ENCODE measurements at regions not wholly inside any gene's neighbourhood (a gene's known extent, or its start where the extent isn't known, plus 50 kb on each side); places are given as distances from the start of the nearest gene placed in this dataset.

DNA sequence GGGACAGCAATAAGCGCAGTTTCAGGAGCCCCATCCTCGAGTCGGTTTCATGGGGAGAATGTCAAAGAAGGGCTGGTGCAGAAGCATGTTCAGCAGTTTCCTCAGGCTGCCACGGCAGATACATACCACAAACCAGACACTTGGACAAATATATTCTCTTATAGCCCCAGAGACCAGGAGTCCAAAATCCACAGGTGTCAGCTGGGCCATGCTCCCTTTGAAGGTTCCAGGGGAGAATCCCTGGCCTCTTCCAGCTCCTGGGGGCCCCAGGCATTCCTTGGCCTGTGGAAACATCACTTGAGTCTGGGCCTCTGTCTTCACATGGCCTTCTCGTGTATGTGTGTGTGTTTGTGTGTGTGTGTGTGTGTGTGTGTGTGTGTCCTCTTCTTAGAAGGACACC lies 164.1 kb downstream of the UQCRFS1 start:
- WGBS, 3 donors, result 67 to 68% (median 68%) methylated on average over 5 of the region's 5 CpGs
- ATAC-seq, result no peak
- no peaks in the 10 kb centered on the region for H3K4me1 ChIP-seq

GRCh38 chr19:29045679-29046254 lies 167.2 kb downstream of the UQCRFS1 start:
- Histone ChIP-seq H3K9me3 (no peaks in the 10 kb centered on the region), H3K36me3 (ENCODE audit: insufficient read depth in 1 of 2, low read depth in 1 of 2) (no peaks in the 10 kb centered on the region), H3K27me3 (ENCODE audit: insufficient read depth in 3 of 3, low read length in 2 of 3) (peaks cover 0 to 6% (median 2%) of the 10 kb centered on the region in 3 donors), H3K4me3 (no peak overlapping the region), H3K27ac (no peak overlapping the region), H3K4me1 (no peaks in the 10 kb centered on the region)
- no peak for ATAC-seq
- WGBS, 3 donors, result 57 to 67% (median 63%) methylated on average over 7 of the region's 7 CpGs
- intact Hi-C loops (cut with DNase I), result no loop called here
- DNase-seq, result no peak
- no peak for TF ChIP-seq CTCF (IDR thresholded peaks at IDR 0.05)

More for the DNA sequence above, 164.1 kb downstream of the UQCRFS1 start:
- Histone ChIP-seq H3K27ac (no peak overlapping the region), H3K9me3 (no peaks in the 10 kb centered on the region), H3K36me3 (ENCODE audit: insufficient read depth in 1 of 2, low read depth in 1 of 2) (no peaks in the 10 kb centered on the region), H3K4me3 (no peak overlapping the region), H3K27me3 (ENCODE audit: insufficient read depth in 3 of 3, low read length in 2 of 3) (peaks cover 0 to 2% (median 0%) of the 10 kb centered on the region in 3 donors)
- intact Hi-C loops (cut with DNase I), result no loop called here
- no peak for DNase-seq
- no peak for TF ChIP-seq CTCF (IDR thresholded peaks at IDR 0.05)

- TF ChIP-seq CTCF (IDR thresholded peaks at IDR 0.05), result no peak
- intact Hi-C loops (cut with DNase I), result no loop called here
- ATAC-seq (no peak), DNase-seq (no peak)
- Histone ChIP-seq H3K4me1 (no peaks in the 10 kb centered on the region), H3K27me3 (ENCODE audit: insufficient read depth in 3 of 3, low read length in 2 of 3) (peaks cover 0 to 10% (median 5%) of the 10 kb centered on the region in 3 donors), H3K4me3 (no peak overlapping the region), H3K9me3 (no peaks in the 10 kb centered on the region), H3K27ac (no peak overlapping the region), H3K36me3 (ENCODE audit: insufficient read depth in 1 of 2, low read depth in 1 of 2) (no peaks in the 10 kb centered on the region)
- 81 to 83% (median 82%) methylated on average over 5 of the region's 5 CpGs for WGBS, 3 donors
Measured at GRCh38 chr19:29044037-29044436, 168.9 kb downstream of the UQCRFS1 start.

- H3K9me3 ChIP-seq, result no peaks in the 10 kb centered on the region
- no peaks in the 10 kb centered on the region for H3K36me3 ChIP-seq (ENCODE audit: insufficient read depth in 1 of 2, low read depth in 1 of 2)
- no peak for ATAC-seq
- no peak overlapping the region for H3K4me3 ChIP-seq
- H3K27me3 ChIP-seq (ENCODE audit: insufficient read depth in 3 of 3, low read length in 2 of 3), result peaks cover 0 to 16% (median 5%) of the 10 kb centered on the region in 3 donors
- WGBS, 3 donors, result 81 to 83% (median 83%) methylated on average over 2 of the region's 2 CpGs
- no peak for TF ChIP-seq CTCF (IDR thresholded peaks at IDR 0.05)
- DNase-seq, result no peak
- intact Hi-C loops (cut with DNase I), result no loop called here
- no peak overlapping the region for H3K27ac ChIP-seq
- H3K4me1 ChIP-seq, result no peaks in the 10 kb centered on the region
Measured at GRCh38 chr19:29042450-29042849, 170.5 kb downstream of the UQCRFS1 start.

DNA sequence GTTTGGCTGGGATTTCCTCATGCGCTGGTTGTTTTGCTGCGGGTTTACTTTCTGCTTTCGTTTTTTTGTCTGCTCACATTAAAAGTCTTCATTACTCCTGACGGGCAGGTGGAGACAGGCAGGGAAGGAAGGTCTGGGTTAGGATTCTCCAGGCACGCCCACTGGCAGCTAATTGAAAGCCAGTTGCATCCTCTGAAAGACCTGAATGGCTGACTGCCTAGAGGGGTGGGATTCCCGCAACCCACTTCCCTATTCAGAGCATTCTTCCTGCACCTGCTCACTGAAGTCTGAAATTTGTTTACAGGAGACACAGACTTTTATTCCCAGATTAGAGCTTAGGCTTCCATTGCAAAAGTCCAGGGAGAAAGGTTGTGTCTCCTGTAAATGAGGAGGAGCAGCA lies 172.0 kb downstream of the UQCRFS1 start:
- intact Hi-C loops (cut with DNase I), result no loop called here
- Histone ChIP-seq H3K27ac (no peak overlapping the region), H3K27me3 (ENCODE audit: insufficient read depth in 3 of 3, low read length in 2 of 3) (peaks cover 0 to 19% (median 5%) of the 10 kb centered on the region in 3 donors), H3K4me1 (no peaks in the 10 kb centered on the region), H3K36me3 (ENCODE audit: insufficient read depth in 1 of 2, low read depth in 1 of 2) (no peaks in the 10 kb centered on the region), H3K4me3 (no peak overlapping the region), H3K9me3 (no peaks in the 10 kb centered on the region)
- TF ChIP-seq CTCF (IDR thresholded peaks at IDR 0.05), result no peak
- DNase-seq, result no peak
- WGBS, 3 donors, result 61 to 66% (median 65%) methylated on average over 6 of the region's 6 CpGs
- no peak for ATAC-seq

Data from psoas muscle (tissue), 7 donors.